Hepatocyte (in vitro differentiated cells): ENCODE measurements at regions not wholly inside any gene's neighbourhood (a gene's known extent, or its start where the extent isn't known, plus 50 kb on each side); places are given as distances from the start of the nearest gene placed in this dataset.

ENCODE experiments used
- DNase-seq: peaks from one replicate; pipeline ENCODE4 v3.0.0-alpha.2; 2016; ENCODE audit warnings: low spot score
- H2AFZ ChIP-seq: fragments of 200-600 bp; sonication (generic); 2 replicates; pipeline ENCODE4 v1.6.0; 2016; ENCODE audit warnings: antibody characterized with exemption, mild to moderate bottlenecking
- H3K27ac ChIP-seq: fragments of 200-600 bp; sonication (generic); 2 replicates; pipeline ENCODE4 v1.5.1; 2016; ENCODE audit warnings: mild to moderate bottlenecking
- H3K27me3 ChIP-seq: fragments of 200-600 bp; sonication (generic); 2 replicates; pipeline ENCODE4 v1.6.1; 2016
- H3K36me3 ChIP-seq: fragments of 200-600 bp; sonication (generic); replicated peaks from 2 replicates; pipeline ENCODE4 v1.5.1; 2016; ENCODE audit warnings: low read depth; ENCODE audit not compliant: insufficient read depth
- H3K4me1 ChIP-seq: fragments of 200-600 bp; sonication (generic); 2 replicates; pipeline ENCODE4 v1.5.1; 2016; ENCODE audit warnings: mild to moderate bottlenecking, moderate library complexity; ENCODE audit not compliant: insufficient read depth
- H3K4me2 ChIP-seq: fragments of 200-600 bp; sonication (generic); 2 replicates; pipeline ENCODE4 v1.6.0; 2016
- H3K4me3 ChIP-seq: fragments of 200-600 bp; sonication (generic); 2 replicates; pipeline ENCODE4 v1.5.1; 2016; ENCODE audit warnings: mild to moderate bottlenecking
- H3K79me2 ChIP-seq: fragments of 200-600 bp; sonication (generic); 2 replicates; pipeline ENCODE4 v1.6.0; 2017; ENCODE audit warnings: mild to moderate bottlenecking
- H3K9me2 ChIP-seq: fragments of 200-600 bp; sonication (generic); replicated peaks from 2 replicates; pipeline ENCODE4 v1.6.0; 2017; ENCODE audit warnings: mild to moderate bottlenecking; ENCODE audit not compliant: insufficient read depth
- H3K9me3 ChIP-seq: fragments of 200-600 bp; sonication (generic); 2 replicates; pipeline ENCODE4 v1.5.1; 2016; ENCODE audit warnings: low read depth, mild to moderate bottlenecking
- H4K20me1 ChIP-seq: fragments of 200-600 bp; sonication (generic); 2 replicates; pipeline ENCODE4 v1.6.0; 2016; ENCODE audit warnings: mild to moderate bottlenecking; ENCODE audit not compliant: insufficient read depth, poor library complexity, severe bottlenecking
- CTCF ChIP-seq: fragments of 200-600 bp; sonication (generic); IDR thresholded peaks from 2 replicates; pipeline ENCODE4 v1.5.1; 2016; ENCODE audit warnings: antibody characterized with exemption, mild to moderate bottlenecking; ENCODE audit not compliant: poor library complexity
- EZH2 ChIP-seq: fragments of 200-600 bp; sonication (generic); IDR thresholded peaks from 2 replicates; pipeline ENCODE4 v1.6.1; 2016; ENCODE audit warnings: antibody characterized with exemption, mild to moderate bottlenecking, borderline replicate concordance
- EZH2phosphoT487 ChIP-seq: fragments of 200-600 bp; sonication (generic); IDR thresholded peaks from one replicate; pipeline ENCODE4 v1.6.1; 2018; ENCODE audit warnings: antibody characterized with exemption, mild to moderate bottlenecking, low read depth, moderate library complexity; ENCODE audit not compliant: unreplicated experiment, severe bottlenecking
- WGBS: methylation state at CpG from one replicate; pipeline ENCODE4 v1.1.6; 2016; ENCODE audit warnings: low lambda C conversion rate; ENCODE audit errors: missing lambda C conversion rate; 5-methylcytosine and 5-hydroxymethylcytosine counted together

GRCh38 chr1:30331415-30332065 is 391.8 kb downstream of the MATN1 start:
- H3K27ac ChIP-seq = no peak overlapping the region
- H3K9me2 ChIP-seq = no peaks in the 10 kb centered on the region
- TF ChIP-seq EZH2phosphoT487 = no peak
- no peaks in the 10 kb centered on the region for H3K4me1 ChIP-seq
- no peaks in the 10 kb centered on the region for H3K9me3 ChIP-seq
- H3K27me3 ChIP-seq = no peaks in the 10 kb centered on the region
- H2AFZ ChIP-seq = no peak overlapping the region
- no peak overlapping the region for H3K4me3 ChIP-seq
- DNase-seq = no peak
- WGBS = 83% methylated on average over 8 of the region's 8 CpGs
- H3K79me2 ChIP-seq = no peaks in the 10 kb centered on the region
- no peaks in the 10 kb centered on the region for H4K20me1 ChIP-seq
- no peaks in the 10 kb centered on the region for H3K36me3 ChIP-seq
- no peak overlapping the region for H3K4me2 ChIP-seq

- no peak for TF ChIP-seq EZH2
- H3K79me2 ChIP-seq = no peaks in the 10 kb centered on the region
- no peaks in the 10 kb centered on the region for H3K9me2 ChIP-seq
- no peaks in the 10 kb centered on the region for H3K27me3 ChIP-seq
- no peaks in the 10 kb centered on the region for H3K36me3 ChIP-seq
- H3K9me3 ChIP-seq = no peaks in the 10 kb centered on the region
- DNase-seq = no peak
- 79% methylated on average over 7 of the region's 7 CpGs for WGBS
- no peaks in the 10 kb centered on the region for H4K20me1 ChIP-seq
- H3K4me2 ChIP-seq = no peak overlapping the region
- H2AFZ ChIP-seq = no peak overlapping the region
- no peak overlapping the region for H3K27ac ChIP-seq
- no peaks in the 10 kb centered on the region for H3K4me1 ChIP-seq
- no peak overlapping the region for H3K4me3 ChIP-seq
These were observed 392.7 kb downstream of the MATN1 start for GRCh38 chr1:30330644-30331043.

- Histone ChIP-seq H3K9me3 (no peaks in the 10 kb centered on the region), H3K4me1 (no peaks in the 10 kb centered on the region), H4K20me1 (no peaks in the 10 kb centered on the region), H3K79me2 (no peaks in the 10 kb centered on the region), H3K27me3 (no peaks in the 10 kb centered on the region), H3K9me2 (no peaks in the 10 kb centered on the region), H3K36me3 (no peaks in the 10 kb centered on the region), H2AFZ (no peak overlapping the region), H3K27ac (no peak overlapping the region), H3K4me2 (no peak overlapping the region), H3K4me3 (no peak overlapping the region)
- TF ChIP-seq EZH2 (no peak), EZH2phosphoT487 (no peak), CTCF (no peak)
- 90% methylated on average over 14 of the region's 15 CpGs for WGBS
- DNase-seq = no peak
These were observed 393.4 kb downstream of the MATN1 start for GRCh38 chr1:30329802-30330557.

- H3K4me3 ChIP-seq = no peak overlapping the region
- 95% methylated on average over 8 of the region's 12 CpGs for WGBS
- no peak for DNase-seq
These were observed 394.1 kb downstream of the MATN1 start for GRCh38 chr1:30329263-30329753.

More at GRCh38 chr1:30329263-30329753, 394.1 kb downstream of the MATN1 start:
- Histone ChIP-seq H3K4me2 (no peak overlapping the region), H3K27ac (no peak overlapping the region), H2AFZ (no peak overlapping the region), H3K9me3 (no peaks in the 10 kb centered on the region), H3K9me2 (no peaks in the 10 kb centered on the region), H3K79me2 (no peaks in the 10 kb centered on the region), H3K36me3 (no peaks in the 10 kb centered on the region), H3K4me1 (no peaks in the 10 kb centered on the region), H4K20me1 (no peaks in the 10 kb centered on the region), H3K27me3 (no peaks in the 10 kb centered on the region)
- TF ChIP-seq EZH2phosphoT487 = no peak
- no peak for TF ChIP-seq CTCF
- no peak for TF ChIP-seq EZH2
